Trophoblast cell (in vitro differentiated cells and primary cell): ENCODE measurements at regions not wholly inside any gene's neighbourhood (a gene's known extent, or its start where the extent isn't known, plus 50 kb on each side); places are given as distances from the start of the nearest gene placed in this dataset.

Experiments
- DNase-seq, 2 donors: peaks; one replicate each; pipeline ENCODE4 v3.0.0-alpha.2; 2016
- H2AFZ ChIP-seq: 2 replicates; pipeline ENCODE4 v1.6.1; 2013; ENCODE audit warnings: low read length, moderate library complexity, mild to moderate bottlenecking; ENCODE audit not compliant: insufficient read depth, poor library complexity
- H2AK5ac ChIP-seq: 2 replicates; pipeline ENCODE4 v1.6.1; 2013; ENCODE audit warnings: mild to moderate bottlenecking, low read length
- H2BK120ac ChIP-seq: 2 replicates; pipeline ENCODE4 v1.6.1; 2013; ENCODE audit warnings: low read length, mild to moderate bottlenecking, moderate library complexity; ENCODE audit not compliant: insufficient read depth, poor library complexity
- H2BK12ac ChIP-seq: 2 replicates; pipeline ENCODE4 v1.6.1; 2013; ENCODE audit warnings: mild to moderate bottlenecking, low read length, moderate library complexity
- H2BK5ac ChIP-seq: 2 replicates; pipeline ENCODE4 v1.6.1; 2013; ENCODE audit warnings: low read length, low read depth, moderate library complexity, mild to moderate bottlenecking; ENCODE audit not compliant: poor library complexity
- H3K14ac ChIP-seq: 2 replicates; pipeline ENCODE4 v1.6.1; 2013; ENCODE audit warnings: mild to moderate bottlenecking, low read length
- H3K18ac ChIP-seq: 2 replicates; pipeline ENCODE4 v1.6.1; 2013; ENCODE audit warnings: mild to moderate bottlenecking, low read length
- H3K23ac ChIP-seq: 2 replicates; pipeline ENCODE4 v1.6.1; 2013; ENCODE audit warnings: low read length
- H3K27ac ChIP-seq: 2 replicates; pipeline ENCODE4 v1.5.1; 2013; ENCODE audit warnings: low read depth, mild to moderate bottlenecking, inconsistent platforms, low read length, moderate library complexity
- H3K27me3 ChIP-seq: 2 replicates; pipeline ENCODE4 v1.6.1; 2013; ENCODE audit warnings: inconsistent platforms, mild to moderate bottlenecking, low read length, moderate library complexity; ENCODE audit not compliant: insufficient read depth
- H3K36me3 ChIP-seq, 2 experiments: 1 replicate in 1 of 2; 2 replicates in 1 of 2; pipeline ENCODE4 v1.6.1; 2013; ENCODE audit warnings: low read length in 2 of 2, mild to moderate bottlenecking in 2 of 2, moderate library complexity in 1 of 2; ENCODE audit not compliant: insufficient read depth in 2 of 2, control insufficient read depth in 1 of 2
- H3K4ac ChIP-seq: 2 replicates; pipeline ENCODE4 v1.6.1; 2013; ENCODE audit warnings: low read depth, mild to moderate bottlenecking, low read length, moderate library complexity
- H3K4me1 ChIP-seq, 2 experiments: 1 replicate in 1 of 2; 2 replicates in 1 of 2; pipeline ENCODE4 v1.6.1; 2013; ENCODE audit warnings: low read length in 2 of 2, mild to moderate bottlenecking in 2 of 2, moderate library complexity in 1 of 2; ENCODE audit not compliant: insufficient read depth in 2 of 2, control insufficient read depth in 1 of 2
- H3K4me2 ChIP-seq: 2 replicates; pipeline ENCODE4 v1.6.1; 2013; ENCODE audit warnings: inconsistent platforms, mild to moderate bottlenecking, low read length, moderate library complexity
- H3K4me3 ChIP-seq: 2 replicates; pipeline ENCODE4 v1.5.1; 2013; ENCODE audit warnings: mild to moderate bottlenecking, low read depth, low read length, inconsistent platforms
- H3K79me1 ChIP-seq: one replicate; pipeline ENCODE4 v1.6.1; 2013; ENCODE audit warnings: low read length
- H3K79me2 ChIP-seq: 2 replicates; pipeline ENCODE4 v1.6.1; 2013; ENCODE audit warnings: low read length, mild to moderate bottlenecking; ENCODE audit not compliant: control insufficient read depth, insufficient read depth, poor library complexity
- H3K9ac ChIP-seq: 2 replicates; pipeline ENCODE4 v1.6.1; 2013; ENCODE audit warnings: mild to moderate bottlenecking, low read length
- H3K9me3 ChIP-seq: 2 replicates; pipeline ENCODE4 v1.6.1; 2013; ENCODE audit warnings: low read depth, mild to moderate bottlenecking, control low read depth, inconsistent platforms, low read length; ENCODE audit not compliant: insufficient read depth
- H4K12ac ChIP-seq: 2 replicates; pipeline ENCODE4 v1.6.1; 2013; ENCODE audit warnings: low read depth, mild to moderate bottlenecking, low read length, moderate library complexity
- H4K8ac ChIP-seq: 2 replicates; pipeline ENCODE4 v1.6.1; 2013; ENCODE audit warnings: low read depth, mild to moderate bottlenecking, low read length, moderate library complexity
- H4K91ac ChIP-seq: one replicate; pipeline ENCODE4 v1.6.1; 2013; ENCODE audit warnings: low read depth, mild to moderate bottlenecking, low read length, moderate library complexity
- whole genome bisulfite sequencing: extraction: QIAGEN DNeasy Blood & Tissue Kit; methylation state at CpG from one replicate; pipeline ENCODE4 v1.1.7; 2013; ENCODE audit warnings: missing lambda C conversion rate; ENCODE audit not compliant: insufficient read length, insufficient coverage; ENCODE audit errors: extremely low coverage; 5-methylcytosine and 5-hydroxymethylcytosine counted together

- WGBS, result no CpG with 5 or more reads among the region's 1 CpG
- H4K12ac ChIP-seq, result no peak overlapping the region
- H3K14ac ChIP-seq, result no peak overlapping the region
- no peak overlapping the region for H3K27ac ChIP-seq
- H2BK5ac ChIP-seq, result no peak overlapping the region
- no peak overlapping the region for H3K18ac ChIP-seq
- H3K79me2 ChIP-seq, result no peaks in the 10 kb centered on the region
- no peak overlapping the region for H3K4ac ChIP-seq
- H4K8ac ChIP-seq, result no peak overlapping the region
- H2AK5ac ChIP-seq, result no peak overlapping the region
- H3K4me3 ChIP-seq, result no peak overlapping the region
- H3K27me3 ChIP-seq, result no peaks in the 10 kb centered on the region
- H3K9ac ChIP-seq, result no peak overlapping the region
- no peaks in the 10 kb centered on the region for H3K79me1 ChIP-seq
- H2BK12ac ChIP-seq, result no peak overlapping the region
- H3K4me1 ChIP-seq, result peaks cover 0 to 3% of the 10 kb centered on the region in 2 experiments
- H3K23ac ChIP-seq, result no peak overlapping the region
- no peak for DNase-seq
- H3K36me3 ChIP-seq, result no peaks in the 10 kb centered on the region
- H4K91ac ChIP-seq, result no peak overlapping the region
- no peak overlapping the region for H2BK120ac ChIP-seq
- H3K4me2 ChIP-seq, result no peak overlapping the region
- H2AFZ ChIP-seq, result no peak overlapping the region
- peaks cover 3% of the 10 kb centered on the region for H3K9me3 ChIP-seq
Observed at GRCh38 chr13:79900356-79900755, 419.4 kb downstream of the NDFIP2 start.

- H3K23ac ChIP-seq, result no peak overlapping the region
- H3K9ac ChIP-seq, result no peak overlapping the region
- H3K9me3 ChIP-seq, result peaks cover 3% of the 10 kb centered on the region
- H3K4me2 ChIP-seq, result no peak overlapping the region
- H3K18ac ChIP-seq, result no peak overlapping the region
- H2BK12ac ChIP-seq, result no peak overlapping the region
- no peak overlapping the region for H4K12ac ChIP-seq
- H4K8ac ChIP-seq, result no peak overlapping the region
- no peak for DNase-seq
- no peak overlapping the region for H4K91ac ChIP-seq
- H3K14ac ChIP-seq, result no peak overlapping the region
- H3K79me2 ChIP-seq, result no peaks in the 10 kb centered on the region
- H2AFZ ChIP-seq, result no peak overlapping the region
- H3K79me1 ChIP-seq, result no peaks in the 10 kb centered on the region
- H3K27me3 ChIP-seq, result no peaks in the 10 kb centered on the region
- no peak overlapping the region for H2BK120ac ChIP-seq
- no CpG with 5 or more reads among the region's 1 CpG for WGBS
- no peak overlapping the region for H3K4me3 ChIP-seq
- H3K4me1 ChIP-seq, result peaks cover 0 to 3% of the 10 kb centered on the region in 2 experiments
- no peak overlapping the region for H3K27ac ChIP-seq
- H3K4ac ChIP-seq, result no peak overlapping the region
- no peak overlapping the region for H2AK5ac ChIP-seq
- no peaks in the 10 kb centered on the region for H3K36me3 ChIP-seq
- no peak overlapping the region for H2BK5ac ChIP-seq
Observed at GRCh38 chr13:79898996-79899395, 418.0 kb downstream of the NDFIP2 start.

- DNase-seq, result no peak
- no peaks in the 10 kb centered on the region for H3K79me1 ChIP-seq
- no peak overlapping the region for H3K23ac ChIP-seq
- H2BK12ac ChIP-seq, result no peak overlapping the region
- no peak overlapping the region for H4K91ac ChIP-seq
- H3K27me3 ChIP-seq, result no peaks in the 10 kb centered on the region
- peaks cover 0 to 3% of the 10 kb centered on the region in 2 experiments for H3K4me1 ChIP-seq
- no peak overlapping the region for H3K4me3 ChIP-seq
- H3K18ac ChIP-seq, result no peak overlapping the region
- no peak overlapping the region for H3K27ac ChIP-seq
- no peak overlapping the region for H3K14ac ChIP-seq
- no peak overlapping the region for H2BK120ac ChIP-seq
- WGBS, result no CpG with 5 or more reads among the region's 2 CpGs
- H4K12ac ChIP-seq, result no peak overlapping the region
- H4K8ac ChIP-seq, result no peak overlapping the region
- H3K4me2 ChIP-seq, result no peak overlapping the region
- no peak overlapping the region for H3K4ac ChIP-seq
- no peak overlapping the region for H2AFZ ChIP-seq
- H3K9me3 ChIP-seq, result peaks cover 3% of the 10 kb centered on the region
- no peak overlapping the region for H2AK5ac ChIP-seq
- H2BK5ac ChIP-seq, result no peak overlapping the region
- H3K36me3 ChIP-seq, result no peaks in the 10 kb centered on the region
- H3K79me2 ChIP-seq, result no peaks in the 10 kb centered on the region
- no peak overlapping the region for H3K9ac ChIP-seq
Observed at GRCh38 chr13:79898202-79898826, 417.4 kb downstream of the NDFIP2 start.

GRCh38 chr13:79896851-79897250 is 415.9 kb downstream of the NDFIP2 start:
- no peak overlapping the region for H3K4me3 ChIP-seq
- no peak overlapping the region for H3K4me2 ChIP-seq
- no peak overlapping the region for H2BK12ac ChIP-seq
- H3K27me3 ChIP-seq, result no peaks in the 10 kb centered on the region
- H3K79me1 ChIP-seq, result no peaks in the 10 kb centered on the region
- no peak overlapping the region for H3K4ac ChIP-seq
- H4K91ac ChIP-seq, result no peak overlapping the region
- no peak overlapping the region for H3K27ac ChIP-seq
- no peak overlapping the region for H2BK5ac ChIP-seq
- no peak overlapping the region for H2BK120ac ChIP-seq
- H3K14ac ChIP-seq, result no peak overlapping the region
- H3K18ac ChIP-seq, result no peak overlapping the region
- H4K8ac ChIP-seq, result no peak overlapping the region
- H4K12ac ChIP-seq, result no peak overlapping the region
- DNase-seq, result no peak
- H3K79me2 ChIP-seq, result no peaks in the 10 kb centered on the region
- no CpG with 5 or more reads among the region's 2 CpGs for WGBS
- H2AFZ ChIP-seq, result no peak overlapping the region
- peaks cover 0 to 3% of the 10 kb centered on the region in 2 experiments for H3K4me1 ChIP-seq
- no peak overlapping the region for H3K9ac ChIP-seq
- no peaks in the 10 kb centered on the region for H3K36me3 ChIP-seq
- H3K9me3 ChIP-seq, result peaks cover 3% of the 10 kb centered on the region
- no peak overlapping the region for H2AK5ac ChIP-seq
- no peak overlapping the region for H3K23ac ChIP-seq
